HG03025 (cell line): ENCODE measurements at regions not wholly inside any gene's neighbourhood (a gene's known extent, or its start where the extent isn't known, plus 50 kb on each side); places are given as distances from the start of the nearest gene placed in this dataset.
"Not testable (repeated sequence)": the region's sequence is repeated elsewhere in the genome, so short reads cannot be mapped to it uniquely, and the experiment has no call there.

ENCODE experiments used
- ATAC-seq: cut with Tn5 transposase; IDR thresholded peaks from one replicate; pipeline ENCODE4 v1.9.1; 2021; ENCODE audit warnings: mild to moderate bottlenecking, moderate library complexity; ENCODE audit not compliant: unreplicated experiment, low FRiP score

DNA sequence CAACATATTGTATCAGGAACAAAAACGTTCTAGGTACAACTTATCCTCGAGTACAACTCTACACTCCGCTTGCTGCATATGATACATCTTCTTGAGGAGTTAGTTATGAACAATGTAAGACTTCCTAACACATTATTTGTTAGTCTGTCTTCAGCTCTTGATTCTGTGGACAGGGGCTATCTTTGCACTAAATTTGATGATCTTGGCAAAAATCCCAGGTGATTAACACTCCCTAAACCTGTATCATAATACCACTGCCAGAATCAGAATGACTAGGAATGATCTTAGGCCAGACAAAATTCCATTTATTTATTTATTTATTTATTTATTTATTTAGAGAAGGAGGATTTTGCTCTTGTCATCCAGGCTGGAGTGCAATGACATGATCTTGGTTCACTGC is 108.7 kb upstream of the AUTS2 start:
- no peak for ATAC-seq

DNA sequence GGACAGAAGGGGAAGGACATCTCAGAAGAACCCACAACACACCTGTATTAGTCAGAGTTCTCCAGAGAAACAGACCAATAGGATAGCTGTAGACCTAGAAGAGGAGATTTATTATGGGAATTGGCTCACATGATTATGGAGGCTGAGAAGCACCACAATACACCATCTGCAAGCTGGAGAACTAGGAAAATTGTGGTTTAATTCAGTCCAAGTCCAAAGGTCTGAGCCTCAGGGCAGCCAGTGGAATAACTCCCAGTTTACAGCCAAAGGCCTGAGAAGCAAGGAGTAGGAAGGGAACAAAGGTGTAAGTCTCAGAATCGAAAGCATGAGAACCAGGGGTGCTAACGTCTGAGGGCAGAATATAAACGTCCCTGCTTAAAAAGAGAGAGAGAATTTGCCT is 99.6 kb upstream of the AUTS2 start:
- ATAC-seq, result no peak

DNA sequence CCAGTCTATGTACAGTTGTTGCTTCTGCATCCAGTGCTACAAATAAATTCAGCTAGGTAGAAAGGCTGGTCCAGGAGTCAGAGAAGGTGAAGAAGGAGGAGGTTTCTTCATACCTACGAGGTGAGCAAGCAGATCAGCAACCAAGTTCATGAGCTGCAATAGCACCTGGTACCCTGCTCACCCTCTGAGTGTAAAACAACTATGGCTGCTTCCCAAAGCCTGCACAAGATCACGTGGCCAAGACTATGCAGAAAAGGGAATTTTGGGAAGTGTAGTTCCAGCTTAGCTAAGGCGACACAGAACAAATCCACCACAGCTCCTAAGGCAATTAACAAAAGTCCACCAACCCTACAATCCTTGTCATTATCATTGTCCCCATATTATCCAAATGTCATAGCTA is 95.9 kb upstream of the AUTS2 start:
- no peak for ATAC-seq

DNA sequence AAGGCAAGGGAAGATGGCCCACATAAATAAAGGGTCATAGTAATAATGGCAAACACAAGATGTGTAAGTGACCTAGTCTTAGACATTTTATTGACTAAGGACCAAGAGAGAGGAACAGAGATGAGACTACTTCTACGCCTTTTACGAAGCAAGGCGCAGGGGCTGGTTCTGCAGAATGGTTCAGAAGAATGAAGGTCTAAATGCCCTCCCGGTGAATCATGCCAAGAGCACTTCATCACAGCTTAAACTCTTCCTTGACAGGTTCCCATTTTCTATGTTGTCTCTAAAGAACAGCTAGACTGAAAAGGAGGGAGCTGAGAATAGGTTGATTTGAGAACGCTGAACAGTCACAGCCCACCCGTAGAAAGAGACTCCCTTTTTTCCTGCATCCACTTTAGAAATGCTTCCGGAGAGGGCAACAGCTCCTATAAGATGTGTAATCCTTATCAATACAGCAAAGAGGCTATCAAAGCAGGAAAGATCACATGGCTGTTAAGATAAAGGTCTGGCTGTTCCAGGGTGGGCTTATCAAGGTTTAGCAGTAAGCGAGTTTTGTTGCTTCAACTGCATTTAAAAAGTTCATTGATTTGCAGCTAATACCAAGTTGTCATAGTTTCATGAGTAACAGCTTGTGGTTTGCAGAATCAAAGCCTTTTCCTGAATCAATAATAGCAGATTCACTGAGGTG is 93.4 kb upstream of the AUTS2 start:
- no peak for ATAC-seq

DNA sequence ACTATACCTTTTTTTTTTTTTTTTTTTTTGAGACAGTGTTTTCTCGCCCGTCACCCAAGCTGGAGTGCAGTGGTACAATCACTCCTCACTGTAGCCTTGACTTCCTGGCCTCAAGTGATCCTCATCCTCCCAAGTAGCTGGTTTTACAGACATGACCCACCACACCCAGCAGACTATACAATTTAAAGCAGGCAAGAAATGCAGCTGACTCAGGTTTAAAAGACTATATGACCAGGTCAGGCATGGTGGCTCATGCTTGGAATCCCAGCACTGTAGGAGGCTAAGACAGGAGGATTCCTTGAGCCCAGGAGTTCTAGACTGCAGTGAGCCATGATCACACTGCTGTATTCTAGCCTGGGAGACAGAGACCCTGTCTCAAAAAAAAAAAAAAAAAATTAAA is 89.5 kb upstream of the AUTS2 start:
- ATAC-seq, result no peak

DNA sequence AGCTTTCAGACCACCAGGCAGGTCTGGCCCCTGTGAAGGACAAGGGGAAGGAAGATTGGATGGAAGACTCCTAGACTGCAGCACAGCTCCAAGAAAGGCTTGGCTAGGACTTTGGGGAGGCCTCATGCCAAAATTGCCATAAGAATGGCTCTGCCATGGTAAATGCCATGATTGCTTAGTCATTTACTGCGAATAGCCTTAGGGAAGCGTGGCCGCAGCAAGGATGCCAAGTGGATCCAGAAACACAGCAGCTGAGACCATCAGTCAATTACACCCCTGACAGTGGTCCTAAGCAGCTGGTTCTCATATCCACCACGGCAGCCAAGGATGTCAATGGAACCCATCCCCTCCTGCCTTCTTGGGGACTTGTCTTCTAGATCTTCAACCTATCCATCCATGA is 88.2 kb upstream of the AUTS2 start:
- ATAC-seq, result no peak

DNA sequence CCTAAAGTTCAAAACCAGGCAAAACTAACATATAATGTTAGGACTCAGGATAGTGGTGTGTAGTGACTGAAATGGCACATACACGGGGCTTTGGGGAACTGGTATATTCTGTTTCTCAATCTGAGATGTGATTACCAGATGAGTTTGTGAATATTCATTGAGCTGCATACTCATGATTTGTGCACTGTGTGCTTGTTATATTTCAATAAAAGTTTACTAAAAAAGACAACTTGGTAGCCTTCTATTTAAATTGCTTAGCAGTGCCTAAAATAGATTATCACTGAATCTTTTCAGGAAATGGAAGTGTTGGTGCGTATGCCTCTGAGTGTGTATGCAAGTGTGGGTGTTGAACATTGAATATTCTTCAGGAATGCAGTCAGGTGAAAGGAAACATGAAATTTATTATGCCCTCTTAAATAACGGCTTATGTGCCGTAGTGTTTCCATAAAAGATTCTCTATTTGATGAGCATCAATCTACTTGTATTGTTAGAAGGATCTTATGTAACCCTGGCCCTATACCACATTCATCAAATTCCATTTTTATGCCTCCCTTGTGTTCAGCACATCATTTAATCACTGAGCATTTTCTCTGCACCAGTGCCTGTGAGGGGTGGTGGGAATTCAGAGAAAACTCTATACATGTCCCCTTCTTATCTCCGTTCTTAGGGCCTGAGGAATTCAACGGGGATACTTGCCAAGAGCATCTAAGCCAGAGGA is 82.6 kb upstream of the AUTS2 start:
- no peak for ATAC-seq

DNA sequence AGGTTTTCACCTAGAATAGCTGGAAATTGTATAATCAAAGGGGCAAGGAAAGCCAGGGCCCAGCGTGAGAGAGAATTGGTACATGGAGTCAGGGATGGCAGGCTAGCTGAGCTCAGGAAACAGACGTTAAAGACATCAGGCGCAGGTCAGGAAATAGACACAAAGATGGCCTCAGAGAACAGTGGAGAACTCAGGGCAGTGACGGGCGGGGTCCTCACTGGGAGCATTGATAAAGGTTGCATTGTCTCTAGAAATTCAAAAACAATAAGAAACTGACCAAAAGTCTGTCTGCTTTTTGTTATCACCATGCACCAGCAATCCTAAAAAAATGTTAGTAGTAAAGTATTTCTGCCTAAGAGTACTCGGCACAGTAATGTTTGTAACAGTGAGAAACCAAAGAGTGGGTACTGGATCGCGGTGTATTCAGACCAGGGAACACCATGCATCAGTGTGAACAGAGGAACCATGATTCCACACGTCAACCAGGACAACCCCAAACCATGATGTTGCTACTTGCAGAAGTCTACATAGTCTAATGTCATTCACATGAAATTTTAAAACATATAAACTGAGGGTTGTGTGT is 81.9 kb upstream of the AUTS2 start:
- ATAC-seq, result no peak

DNA sequence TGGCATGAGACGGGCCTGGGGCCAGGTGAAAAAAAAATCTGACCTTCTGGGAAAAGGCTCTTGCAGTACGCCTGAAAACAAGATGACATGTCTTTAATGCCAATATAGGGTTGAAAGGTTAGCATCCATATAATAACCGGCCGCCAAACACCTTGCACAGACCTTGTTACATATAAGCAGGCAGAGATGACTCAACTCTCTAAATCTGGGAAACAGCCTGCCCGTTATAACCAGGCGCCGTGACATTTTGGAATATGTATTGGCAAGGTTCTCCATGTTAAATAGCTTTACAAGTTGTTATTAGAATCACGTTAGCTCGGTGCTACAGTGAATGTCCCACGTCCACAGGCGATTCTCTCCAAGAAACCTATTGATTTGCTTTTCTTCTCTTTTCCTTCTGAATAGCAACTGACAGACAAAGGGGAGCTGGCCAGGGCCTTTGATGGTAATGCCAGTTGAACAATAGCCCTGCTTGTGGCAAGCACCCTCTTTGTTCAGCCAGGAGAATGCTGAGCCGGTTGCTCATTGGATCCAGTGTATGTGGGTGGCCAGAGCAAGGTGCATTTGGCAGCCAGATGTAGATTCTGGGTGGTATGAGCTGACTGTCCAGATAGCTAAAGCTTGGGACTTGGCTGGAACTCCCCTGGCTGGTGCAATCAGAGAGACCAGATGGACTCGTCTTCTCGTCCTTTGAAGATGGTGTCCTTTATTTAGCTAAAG is 80.1 kb upstream of the AUTS2 start:
- no peak for ATAC-seq

DNA sequence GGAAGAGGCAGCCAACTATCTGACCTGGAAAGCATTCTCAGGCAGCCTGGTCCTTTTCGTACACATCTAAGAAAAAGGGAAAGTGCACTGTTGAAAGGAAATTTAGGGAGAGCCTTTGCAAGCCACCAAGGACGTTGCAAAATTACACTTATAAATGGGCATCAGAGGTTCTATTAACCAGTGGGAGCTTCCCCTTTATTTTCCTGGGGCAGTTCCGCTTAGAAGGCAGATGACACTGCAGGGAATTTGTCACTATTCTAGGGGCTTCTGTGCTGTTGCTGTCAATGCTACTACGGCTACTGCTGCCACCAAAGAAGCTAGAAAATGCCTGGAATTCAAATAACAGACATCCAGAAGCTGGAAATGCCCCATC is 79.6 kb upstream of the AUTS2 start:
- ATAC-seq, result no peak

DNA sequence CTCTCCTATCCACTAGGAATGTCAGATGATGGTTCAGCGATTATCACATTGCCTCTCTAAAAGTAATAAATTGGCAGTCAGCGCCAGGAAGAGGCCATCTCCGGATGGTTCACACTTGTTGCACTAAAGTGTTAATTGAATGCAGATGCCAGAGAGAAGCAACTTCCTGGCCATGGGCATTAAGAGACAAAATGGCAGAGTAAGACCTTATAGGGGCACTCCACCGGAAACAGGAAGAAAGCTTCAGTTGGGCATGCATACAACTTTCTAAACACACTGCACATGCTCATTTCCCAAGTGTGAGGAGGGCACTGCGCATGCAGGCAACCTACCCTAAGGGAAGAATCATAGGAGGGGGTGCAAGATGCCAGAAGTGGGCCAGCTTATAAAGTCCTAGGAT is 71.7 kb upstream of the AUTS2 start:
- no peak for ATAC-seq

DNA sequence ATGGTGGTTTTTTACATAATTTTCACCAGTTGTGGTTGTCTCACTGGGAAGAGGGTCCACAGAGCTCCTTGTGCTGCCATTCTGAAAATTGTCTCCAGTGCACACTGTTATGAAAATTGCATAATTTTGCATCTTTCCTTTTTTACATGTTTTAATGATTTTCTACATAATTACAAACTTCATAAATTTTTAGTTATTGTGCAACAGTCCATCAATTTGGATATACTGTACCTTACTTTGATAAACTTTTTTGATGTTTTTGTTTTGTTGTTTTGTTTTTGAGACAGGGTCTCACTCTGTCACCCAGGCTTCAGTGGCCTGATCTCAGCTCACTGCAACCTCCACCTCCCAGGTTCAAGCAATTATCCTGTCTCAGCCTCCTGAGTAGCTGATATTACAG is 70.6 kb upstream of the AUTS2 start:
- no peak for ATAC-seq

DNA sequence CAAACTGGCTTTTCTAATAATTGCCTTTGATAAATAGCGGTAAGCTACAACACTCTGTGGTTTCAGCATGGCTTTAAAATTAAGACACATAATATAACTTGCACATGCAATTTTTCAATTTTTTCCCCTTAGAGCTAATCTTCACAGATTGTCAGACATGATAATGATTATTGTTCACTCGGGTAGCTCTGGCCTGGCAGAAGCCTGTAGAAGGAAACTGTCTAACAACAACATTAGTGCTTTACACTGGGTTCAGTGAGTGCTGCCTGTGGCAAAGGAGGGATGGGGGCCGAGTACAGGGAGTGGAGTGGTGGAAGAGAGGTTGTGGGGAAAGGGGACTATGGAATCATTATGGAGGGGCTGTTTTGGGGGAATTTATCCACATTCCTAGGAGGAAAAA is 67.2 kb upstream of the AUTS2 start:
- no peak for ATAC-seq

DNA sequence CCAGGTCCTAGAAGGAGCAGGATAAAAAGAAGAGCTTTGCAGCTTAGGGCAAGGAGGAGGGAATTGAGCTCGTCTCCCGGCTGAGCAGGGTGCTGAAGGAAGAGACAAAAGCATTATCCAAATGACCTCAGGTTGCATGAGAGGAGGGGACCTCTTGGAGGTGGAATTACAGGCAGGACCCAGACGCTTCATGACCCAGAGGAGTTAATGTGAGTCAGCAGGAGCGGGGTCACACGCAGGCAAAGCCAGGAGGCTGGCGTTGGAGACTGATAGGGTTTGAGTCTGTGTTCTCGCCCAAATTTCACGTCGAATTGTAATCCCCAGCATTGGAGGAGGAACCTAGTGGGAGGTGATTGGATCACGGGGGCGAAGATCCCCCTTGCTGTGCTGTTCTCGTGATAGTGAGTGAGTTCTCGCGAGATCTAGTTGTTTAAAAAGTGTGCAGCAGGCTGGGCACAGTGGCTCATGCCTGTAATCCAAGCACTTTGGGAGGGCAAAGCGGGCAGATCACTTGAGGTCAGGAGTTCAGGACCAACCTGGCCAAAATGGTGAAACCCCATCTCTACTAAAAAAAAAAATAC is 63.7 kb upstream of the AUTS2 start:
- no peak for ATAC-seq

DNA sequence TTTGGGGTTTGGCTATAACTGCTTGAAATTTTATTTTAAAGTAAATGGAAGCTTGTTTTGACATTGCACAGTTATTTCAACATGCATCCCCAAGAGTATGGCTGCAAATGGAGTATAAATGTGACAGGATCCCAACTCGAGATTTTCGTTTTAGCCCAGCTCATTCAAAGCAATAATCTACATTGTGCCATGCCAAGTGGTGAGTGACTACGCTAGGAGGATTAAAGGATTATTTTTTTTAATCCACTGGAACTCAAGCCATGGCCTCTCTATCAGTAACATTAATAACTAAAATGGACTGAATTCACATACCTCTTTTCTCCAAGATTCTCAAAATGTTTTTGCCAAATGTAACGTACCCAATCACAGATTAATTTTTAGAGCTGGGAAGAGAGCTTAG is 60.6 kb upstream of the AUTS2 start:
- ATAC-seq, result no peak

DNA sequence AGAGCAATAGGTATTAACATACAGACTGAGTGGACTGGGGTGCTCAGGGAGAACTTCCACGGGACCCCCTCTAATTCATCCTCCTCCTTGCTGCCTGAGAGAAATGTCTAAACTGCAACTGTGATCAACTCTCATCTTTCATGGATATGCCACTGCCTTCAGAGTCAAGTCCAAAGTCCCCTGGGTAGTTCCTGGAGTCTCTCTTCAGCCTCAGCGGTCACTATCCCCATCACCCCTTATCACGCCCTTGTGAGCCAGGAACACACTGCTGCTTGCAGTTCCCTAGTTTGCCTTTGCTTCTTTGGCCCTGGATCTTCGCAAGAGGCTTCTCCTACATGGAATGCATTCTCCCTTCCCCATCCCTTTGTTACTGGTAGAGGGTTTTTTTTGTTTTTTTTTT is 58.7 kb upstream of the AUTS2 start:
- ATAC-seq, result no peak

DNA sequence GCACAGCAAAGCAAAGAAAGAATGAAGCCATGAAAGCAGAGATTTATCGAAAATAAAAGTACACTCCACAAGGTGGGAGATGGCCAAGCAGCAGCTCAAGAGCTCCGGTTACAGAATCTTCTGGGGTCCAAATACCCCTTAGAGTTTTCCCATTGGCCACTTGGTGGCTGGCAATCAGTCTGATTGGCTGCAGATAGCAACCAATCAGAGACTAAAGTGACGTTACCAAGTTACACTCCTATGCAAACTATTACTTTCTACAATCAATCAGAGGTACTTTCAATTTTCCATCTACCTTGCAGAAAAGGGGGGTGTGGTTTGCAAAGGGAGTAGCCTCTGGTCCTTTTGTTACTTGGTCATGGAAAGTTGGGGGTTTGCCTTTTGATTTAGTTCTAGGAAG is 58.0 kb upstream of the AUTS2 start:
- no peak for ATAC-seq

DNA sequence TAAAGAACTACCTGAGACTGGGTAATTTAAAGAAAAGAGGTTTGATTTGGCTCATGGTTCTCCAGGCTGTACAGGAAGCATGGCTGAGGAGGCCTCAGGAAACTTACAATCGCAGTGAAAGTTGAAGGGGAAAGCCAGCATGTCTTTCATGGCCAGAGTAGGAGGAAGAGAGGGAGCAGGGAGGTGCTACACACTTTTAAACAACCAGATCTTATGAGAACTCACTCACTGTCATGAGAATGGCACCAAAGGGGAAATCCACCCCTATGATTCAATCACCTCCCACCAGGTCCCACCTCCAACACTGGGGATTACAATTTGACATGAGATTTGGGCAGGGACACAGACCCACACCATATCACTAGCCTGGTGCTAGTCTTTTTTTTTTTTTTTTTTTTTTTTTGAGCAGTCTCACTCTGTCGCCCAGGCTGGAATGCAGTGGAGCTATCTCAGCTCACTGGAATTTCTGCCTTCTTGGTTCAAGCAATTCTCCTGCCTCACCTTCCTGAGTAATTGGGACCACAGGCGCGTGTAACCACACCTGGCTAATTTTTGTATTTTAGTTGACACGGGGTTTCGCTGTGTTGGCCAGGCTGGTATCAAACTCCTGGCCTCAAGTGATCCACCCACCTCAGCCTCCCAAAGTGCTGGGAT is 56.4 kb upstream of the AUTS2 start:
- ATAC-seq, result not testable (repeated sequence)

DNA sequence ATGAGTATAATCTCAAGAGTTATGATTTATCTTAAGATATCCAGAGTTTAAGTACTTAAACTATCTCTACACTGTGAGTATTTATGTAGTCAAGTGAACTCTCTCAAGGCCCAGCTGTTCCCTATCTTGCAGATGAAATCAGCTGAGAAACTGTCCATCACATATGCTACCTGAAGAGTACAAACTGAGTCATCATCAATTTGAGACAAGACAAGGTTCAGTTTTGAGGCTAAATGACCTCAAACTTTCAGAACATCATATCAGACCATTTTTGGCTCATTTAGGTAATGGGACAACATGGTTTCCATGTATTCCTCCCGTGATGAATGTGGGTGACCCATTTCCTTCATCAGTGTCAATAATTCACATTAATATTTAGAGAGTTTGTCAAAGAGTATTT is 53.1 kb upstream of the AUTS2 start:
- no peak for ATAC-seq
